A549 (cell line): ENCODE measurements at regions not wholly inside any gene's neighbourhood (a gene's known extent, or its start where the extent isn't known, plus 50 kb on each side); places are given as distances from the start of the nearest gene placed in this dataset.

Source experiments
- ATAC-seq, 2 experiments: fragments of 200-7000 bp in 1 of 2; fragments of >200 bp in 1 of 2; cut with Nextera tagmentation in 1 of 2; cut with Tn5 transposase in 1 of 2; 3 replicates each; pipeline versions ENCODE4 v1.8.0 to v1.9.1; 2018 to 2020; ENCODE audit warnings: mild to moderate bottlenecking in 1 of 2, moderate library complexity in 1 of 2
- CTCF ChIA-PET: fragments of 300-600 bp; sonication (Branson Sonifier 250); formaldehyde crosslinking; extraction: SDS; loops from one replicate; lab custom pipeline; 2021; ENCODE audit warnings: antibody characterized with exemption, inconsistent platforms; lab: Yijun Ruan, JAX
- POLR2A ChIA-PET: fragments of 350-600 bp; formaldehyde crosslinking; extraction: SDS; loops from one replicate; lab custom pipeline; 2021; ENCODE audit warnings: antibody characterized with exemption, inconsistent platforms; lab: Yijun Ruan, JAX
- DNase-seq, 2 experiments: peaks; one replicate each; pipeline versions ENCODE4 v3.0.0 to v3.0.0-alpha.2; 2011 to 2016; ENCODE audit warnings: low read depth in 1 of 2, low spot score in 1 of 2
- FAIRE-seq: peaks from 2 replicates; lab custom pipeline; 2011; peaks lifted over from hg19 to GRCh38; lab: Jason Lieb, UNC
- H3K27ac ChIP-seq, 2 experiments: fragments of >200 bp; sonication (Bioruptor Twin); formaldehyde crosslinking; 3 replicates each; pipeline ENCODE4 v1.5.1; 2016 to 2017
- H3K4me1 ChIP-seq: fragments of >200 bp; sonication (Bioruptor Twin); formaldehyde crosslinking; 3 replicates; pipeline ENCODE4 v1.6.1; 2016
- H3K4me2 ChIP-seq: fragments of >200 bp; sonication (Bioruptor Twin); formaldehyde crosslinking; 3 replicates; pipeline ENCODE4 v1.6.1; 2016
- H3K4me3 ChIP-seq: fragments of >200 bp; sonication (Bioruptor Twin); formaldehyde crosslinking; 3 replicates; pipeline ENCODE4 v1.5.1; 2016
- H3K9me3 ChIP-seq: fragments of >200 bp; sonication (Bioruptor Twin); formaldehyde crosslinking; 3 replicates; pipeline ENCODE4 v1.6.1; 2016
- BCL3 ChIP-seq: fragments of >200 bp; sonication (Bioruptor Twin); formaldehyde crosslinking; IDR thresholded peaks from 3 replicates; pipeline ENCODE4 v1.6.1; 2016
- BHLHE40 ChIP-seq: IDR thresholded peaks from 2 replicates; pipeline ENCODE4 v1.6.1; 2012; ENCODE audit warnings: low read depth, low read length, inconsistent platforms
- CBX2 ChIP-seq: fragments of 200-600 bp; sonication (generic); IDR thresholded peaks from 2 replicates; pipeline ENCODE4 v1.6.1; 2016; ENCODE audit warnings: low read depth, mild to moderate bottlenecking, borderline replicate concordance
- CBX8 ChIP-seq: fragments of 200-600 bp; sonication (generic); IDR thresholded peaks from 2 replicates; pipeline ENCODE4 v1.6.1; 2016
- CHD2 ChIP-seq: fragments of 150-350 bp; IDR thresholded peaks from 2 replicates; pipeline ENCODE4 v1.6.1; 2014; ENCODE audit warnings: low read length; ENCODE audit not compliant: partially characterized antibody
- CHD4 ChIP-seq: fragments of 200-600 bp; sonication (generic); IDR thresholded peaks from 2 replicates; pipeline ENCODE4 v1.6.1; 2016; ENCODE audit warnings: antibody characterized with exemption, mild to moderate bottlenecking, borderline replicate concordance
- EHF ChIP-seq: fragments of 250-450 bp; sonication (Bioruptor Pico); IDR thresholded peaks from 2 replicates; pipeline ENCODE4 v1.5.0; 2020; ENCODE audit warnings: mild to moderate bottlenecking
- EHMT2 ChIP-seq: fragments of 200-600 bp; sonication (generic); IDR thresholded peaks from 2 replicates; pipeline ENCODE4 v1.6.1; 2016; ENCODE audit warnings: antibody characterized with exemption, low read depth, mild to moderate bottlenecking, moderate library complexity
- ESRRA ChIP-seq: fragments of 150-350 bp; IDR thresholded peaks from 2 replicates; pipeline ENCODE4 v1.6.1; 2014; ENCODE audit warnings: mild to moderate bottlenecking, low read length, borderline replicate concordance
- FOSB ChIP-seq: fragments of 250-450 bp; sonication (Bioruptor Pico); IDR thresholded peaks from 2 replicates; pipeline ENCODE4 v1.5.0; 2020; ENCODE audit warnings: mild to moderate bottlenecking, moderate library complexity
- HEYL ChIP-seq: fragments of 250-450 bp; sonication (Bioruptor Pico); IDR thresholded peaks from 2 replicates; pipeline ENCODE4 v1.8.0; 2021; ENCODE audit warnings: mild to moderate bottlenecking, moderate library complexity
- HOXB5 ChIP-seq: fragments of 250-450 bp; sonication (Bioruptor Pico); IDR thresholded peaks from 2 replicates; pipeline ENCODE4 v1.5.0; 2020; ENCODE audit warnings: mild to moderate bottlenecking, moderate library complexity
- JUNB ChIP-seq: fragments of >200 bp; sonication (Bioruptor Twin); formaldehyde crosslinking; IDR thresholded peaks from 2 replicates; pipeline ENCODE4 v1.6.1; 2016
- MAFK ChIP-seq: fragments of 450-650 bp; IDR thresholded peaks from 2 replicates; pipeline ENCODE4 v1.6.1; 2014; ENCODE audit not compliant: partially characterized antibody
- MAZ ChIP-seq: fragments of 150-350 bp; IDR thresholded peaks from 2 replicates; pipeline ENCODE4 v1.6.1; 2014; ENCODE audit warnings: antibody characterized with exemption, low read depth, low read length, borderline replicate concordance
- NPAS2 ChIP-seq: fragments of 250-450 bp; sonication (Bioruptor Pico); IDR thresholded peaks from 2 replicates; pipeline ENCODE4 v1.8.0; 2022; ENCODE audit warnings: mild to moderate bottlenecking, moderate library complexity, borderline replicate concordance
- PBX3 ChIP-seq: IDR thresholded peaks from 2 replicates; pipeline ENCODE4 v1.6.1; 2012
- POLR2A ChIP-seq: IDR thresholded peaks from 2 replicates; pipeline ENCODE4 v1.6.1; 2012; ENCODE audit warnings: mild to moderate bottlenecking, low read length
- POLR2AphosphoS2 ChIP-seq: conservative IDR thresholded peaks from 2 replicates; pipeline ENCODE4 v1.6.1; 2012; ENCODE audit warnings: low read length, improper control_type of control experiment, inconsistent platforms
- RAD21 ChIP-seq, 2 experiments: fragments of >200 bp in 1 of 2; sonication (Bioruptor Twin) in 1 of 2; formaldehyde crosslinking in 1 of 2; IDR thresholded peaks in 1 of 2; conservative IDR thresholded peaks in 1 of 2; 2 replicates in 1 of 2; 3 replicates in 1 of 2; pipeline ENCODE4 v1.6.1; 2012 to 2018; ENCODE audit warnings: inconsistent platforms in 1 of 2
- RCOR1 ChIP-seq: fragments of 150-350 bp; IDR thresholded peaks from 2 replicates; pipeline ENCODE4 v1.6.1; 2014; ENCODE audit warnings: antibody characterized with exemption, low read length, low read depth
- RFX5 ChIP-seq: fragments of 450-650 bp; IDR thresholded peaks from 2 replicates; pipeline ENCODE4 v1.7.1; 2014; ENCODE audit warnings: antibody characterized with exemption, mild to moderate bottlenecking, moderate library complexity
- RNF2 ChIP-seq: fragments of 200-600 bp; sonication (generic); IDR thresholded peaks from 2 replicates; pipeline ENCODE4 v1.6.1; 2016; ENCODE audit warnings: low read depth, mild to moderate bottlenecking, antibody characterized with exemption, moderate library complexity, borderline replicate concordance
- SMC3 ChIP-seq: fragments of >200 bp; sonication (Bioruptor Twin); formaldehyde crosslinking; IDR thresholded peaks from 3 replicates; pipeline ENCODE4 v1.6.1; 2018; ENCODE audit warnings: inconsistent platforms
- SREBF2 ChIP-seq: fragments of 450-650 bp; IDR thresholded peaks from 2 replicates; pipeline ENCODE4 v1.6.1; 2014; ENCODE audit warnings: mild to moderate bottlenecking, moderate library complexity
- TP53 ChIP-seq: fragments of 250-450 bp; sonication (Bioruptor Pico); IDR thresholded peaks from 2 replicates; pipeline ENCODE4 v1.5.0; 2021; ENCODE audit warnings: mild to moderate bottlenecking, moderate library complexity
- ZC3H11A ChIP-seq: fragments of 450-650 bp; IDR thresholded peaks from 2 replicates; pipeline ENCODE4 v1.6.1; 2014; ENCODE audit warnings: antibody characterized with exemption, mild to moderate bottlenecking
- ZFP36 ChIP-seq: fragments of 450-650 bp; IDR thresholded peaks from 2 replicates; pipeline ENCODE4 v1.6.1; 2014; ENCODE audit warnings: borderline replicate concordance; ENCODE audit not compliant: partially characterized antibody
- ZNF302 ChIP-seq: fragments of 250-450 bp; sonication (Bioruptor Pico); IDR thresholded peaks from 2 replicates; pipeline ENCODE4 v1.9.0; 2021; ENCODE audit warnings: inconsistent platforms, mild to moderate bottlenecking, moderate library complexity
- ZSCAN20 ChIP-seq: fragments of 250-450 bp; sonication (Bioruptor Pico); IDR thresholded peaks from 2 replicates; pipeline ENCODE4 v1.8.0; 2022; ENCODE audit warnings: mild to moderate bottlenecking, moderate library complexity
- WGBS: methylation state at CpG from one replicate; pipeline ENCODE4 v1.1.6; 2017; ENCODE audit errors: missing lambda C conversion rate; 5-methylcytosine and 5-hydroxymethylcytosine counted together
- TF ChIP-seq, protein P1 (sequence below): fragments of 250-450 bp; sonication (Bioruptor Pico); IDR thresholded peaks from 2 replicates; pipeline ENCODE4 v1.5.0; 2020; ENCODE audit warnings: low read depth, mild to moderate bottlenecking, moderate library complexity
- TF ChIP-seq, protein P2 (sequence below): IDR thresholded peaks from 2 replicates; pipeline ENCODE4 v1.6.1; 2012
- TF ChIP-seq, protein P3 (sequence below): fragments of 250-450 bp; sonication (Bioruptor Pico); IDR thresholded peaks from 2 replicates; pipeline ENCODE4 v1.5.0; 2021; ENCODE audit warnings: mild to moderate bottlenecking, moderate library complexity, borderline replicate concordance

- FAIRE-seq = no peak
- Histone ChIP-seq H3K9me3 (no peaks in the 10 kb centered on the region), H3K27ac (no peak overlapping the region), H3K4me2 (no peak overlapping the region), H3K4me3 (no peak overlapping the region), H3K4me1 (no peaks in the 10 kb centered on the region)
- TF ChIP-seq, protein P1, sequence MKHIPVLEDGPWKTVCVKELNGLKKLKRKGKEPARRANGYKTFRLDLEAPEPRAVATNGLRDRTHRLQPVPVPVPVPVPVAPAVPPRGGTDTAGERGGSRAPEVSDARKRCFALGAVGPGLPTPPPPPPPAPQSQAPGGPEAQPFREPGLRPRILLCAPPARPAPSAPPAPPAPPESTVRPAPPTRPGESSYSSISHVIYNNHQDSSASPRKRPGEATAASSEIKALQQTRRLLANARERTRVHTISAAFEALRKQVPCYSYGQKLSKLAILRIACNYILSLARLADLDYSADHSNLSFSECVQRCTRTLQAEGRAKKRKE (CRISPR knock-in tag) = no peak
- no peak for TF ChIP-seq ZSCAN20 (CRISPR knock-in tag)
- no peak for TF ChIP-seq RCOR1
- TF ChIP-seq POLR2AphosphoS2 = no peak
- no peak for TF ChIP-seq SMC3
- TF ChIP-seq MAZ = no peak
- no peak for TF ChIP-seq RAD21 (conservative IDR thresholded peaks at IDR 0.05 in 1 of 2, IDR thresholded peaks at IDR 0.05 in 1 of 2)
- no peak for TF ChIP-seq PBX3
- no peak for TF ChIP-seq JUNB
- no peak for TF ChIP-seq ZNF302 (CRISPR knock-in tag)
- TF ChIP-seq TP53 (CRISPR knock-in tag) = no peak
- no peak for TF ChIP-seq POLR2A
- WGBS = 16% methylated on average over 5 of the region's 5 CpGs
- ATAC-seq = no peak
- CTCF ChIA-PET = no interaction called here
- POLR2A ChIA-PET = no interaction called here
- no peak for DNase-seq
Observed at GRCh38 chr5:110823571-110823970, 84.8 kb downstream of the SLC25A46 start.

GRCh38 chr5:110824936-110825441 lies 86.2 kb downstream of the SLC25A46 start:
- no peak for ATAC-seq
- no peak for FAIRE-seq
- TF ChIP-seq POLR2A = no peak
- TF ChIP-seq RFX5 = no peak
- TF ChIP-seq POLR2AphosphoS2 = no peak
- no peak for TF ChIP-seq NPAS2
- TF ChIP-seq RNF2 = no peak
- TF ChIP-seq FOSB (CRISPR knock-in tag) = no peak
- no peak for TF ChIP-seq CBX2
- no peak for TF ChIP-seq MAZ
- no peak for TF ChIP-seq EHMT2
- CTCF ChIA-PET = no interaction called here
- no peaks in the 10 kb centered on the region for H3K9me3 ChIP-seq
- no peaks in the 10 kb centered on the region for H3K4me1 ChIP-seq
- POLR2A ChIA-PET = no interaction called here
- no peak overlapping the region for H3K27ac ChIP-seq
- no peak overlapping the region for H3K4me3 ChIP-seq
- no peak for DNase-seq
- 0% methylated on average over 3 of the region's 3 CpGs for WGBS
- H3K4me2 ChIP-seq = no peak overlapping the region

DNA sequence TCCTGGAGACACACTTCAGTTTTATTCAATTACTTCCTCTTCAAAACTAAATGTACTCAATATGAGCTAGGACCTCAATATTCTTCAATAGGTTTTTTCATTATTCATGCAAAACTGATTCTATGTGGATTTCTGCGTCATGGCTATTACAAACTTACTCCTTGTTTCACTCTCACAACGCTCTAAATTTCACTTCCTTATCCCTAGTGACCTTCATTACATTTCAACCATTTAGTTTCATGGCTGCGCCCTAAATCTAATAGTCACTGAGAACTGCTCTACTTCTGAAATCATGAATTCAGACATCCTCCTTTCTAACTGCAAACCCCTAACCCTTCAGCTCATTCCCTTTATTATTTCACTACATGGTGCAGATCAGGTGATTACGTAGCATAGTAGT lies 93.9 kb downstream of the SLC25A46 start:
- H3K9me3 ChIP-seq = no peaks in the 10 kb centered on the region
- CTCF ChIA-PET = no interaction called here
- DNase-seq = no peak
- H3K4me3 ChIP-seq = no peak overlapping the region
- TF ChIP-seq HEYL (CRISPR knock-in tag) (no peak), ZFP36 (no peak), ZSCAN20 (CRISPR knock-in tag) (no peak), RNF2 (no peak), HOXB5 (CRISPR knock-in tag) (no peak), BCL3 (no peak), MAFK (no peak), SREBF2 (no peak), CBX8 (no peak), EHF (CRISPR knock-in tag) (no peak), CHD2 (no peak), FOSB (CRISPR knock-in tag) (no peak), BHLHE40 (no peak), TP53 (CRISPR knock-in tag) (no peak), SMC3 (no peak), CHD4 (no peak), ZC3H11A (no peak), ESRRA (no peak)
- TF ChIP-seq, protein P2, sequence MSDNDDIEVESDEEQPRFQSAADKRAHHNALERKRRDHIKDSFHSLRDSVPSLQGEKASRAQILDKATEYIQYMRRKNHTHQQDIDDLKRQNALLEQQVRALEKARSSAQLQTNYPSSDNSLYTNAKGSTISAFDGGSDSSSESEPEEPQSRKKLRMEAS = no peak
- TF ChIP-seq, protein P3, sequence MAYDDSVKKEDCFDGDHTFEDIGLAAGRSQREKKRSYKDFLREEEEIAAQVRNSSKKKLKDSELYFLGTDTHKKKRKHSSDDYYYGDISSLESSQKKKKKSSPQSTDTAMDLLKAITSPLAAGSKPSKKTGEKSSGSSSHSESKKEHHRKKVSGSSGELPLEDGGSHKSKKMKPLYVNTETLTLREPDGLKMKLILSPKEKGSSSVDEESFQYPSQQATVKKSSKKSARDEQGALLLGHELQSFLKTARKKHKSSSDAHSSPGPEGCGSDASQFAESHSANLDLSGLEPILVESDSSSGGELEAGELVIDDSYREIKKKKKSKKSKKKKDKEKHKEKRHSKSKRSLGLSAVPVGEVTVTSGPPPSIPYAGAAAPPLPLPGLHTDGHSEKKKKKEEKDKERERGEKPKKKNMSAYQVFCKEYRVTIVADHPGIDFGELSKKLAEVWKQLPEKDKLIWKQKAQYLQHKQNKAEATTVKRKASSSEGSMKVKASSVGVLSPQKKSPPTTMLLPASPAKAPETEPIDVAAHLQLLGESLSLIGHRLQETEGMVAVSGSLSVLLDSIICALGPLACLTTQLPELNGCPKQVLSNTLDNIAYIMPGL (CRISPR knock-in tag) = no peak
- TF ChIP-seq, all 56 proteins: peak for 0
- WGBS = 13% methylated on average over 4 of the region's 4 CpGs
- POLR2A ChIA-PET = no interaction called here
- Histone ChIP-seq H3K27ac (no peak overlapping the region), H3K4me2 (no peak overlapping the region), H3K4me1 (no peaks in the 10 kb centered on the region)
- no peak for ATAC-seq
- no peak for FAIRE-seq
